ENCODE measurements at regions not wholly inside any gene's neighbourhood (a gene's known extent, or its start where the extent isn't known, plus 50 kb on each side); places are given as distances from the start of the nearest gene placed in this dataset.
"Not testable (repeated sequence)": the region's sequence is repeated elsewhere in the genome, so short reads cannot be mapped to it uniquely, and the experiment has no call there.

GRCh38 chr2:58494071-58494501, 253.0 kb upstream of the FANCL start:
- no peak for DNase-seq

- DNase-seq = no peak
These were observed 243.5 kb upstream of the FANCL start for GRCh38 chr2:58484629-58485028.

GRCh38 chr2:58484221-58484620, 243.1 kb upstream of the FANCL start:
- no peak for DNase-seq

- no peak for DNase-seq
These were observed 242.2 kb upstream of the FANCL start for GRCh38 chr2:58483307-58483706.

- no peak for DNase-seq
These were observed 240.5 kb upstream of the FANCL start for GRCh38 chr2:58481670-58482069.

GRCh38 chr2:58480141-58480540, 239.0 kb upstream of the FANCL start:
- DNase-seq = no peak

GRCh38 chr2:58479535-58480140, 238.5 kb upstream of the FANCL start:
- no peak for DNase-seq

- no peak for DNase-seq
These were observed 235.4 kb upstream of the FANCL start for GRCh38 chr2:58476556-58476955.

- DNase-seq = no peak
These were observed 234.6 kb upstream of the FANCL start for GRCh38 chr2:58475756-58476155.

GRCh38 chr2:58473165-58473564, 232.0 kb upstream of the FANCL start:
- DNase-seq = no peak

GRCh38 chr2:58466804-58467203, 225.7 kb upstream of the FANCL start:
- DNase-seq = no peak

GRCh38 chr2:58466021-58466420, 224.9 kb upstream of the FANCL start:
- not testable (repeated sequence) for DNase-seq

GRCh38 chr2:58460670-58461069, 219.5 kb upstream of the FANCL start:
- no peak for DNase-seq

GRCh38 chr2:58449286-58450010, 208.3 kb upstream of the FANCL start:
- no peak for DNase-seq

GRCh38 chr2:58448845-58449244, 207.7 kb upstream of the FANCL start:
- no peak for DNase-seq

GRCh38 chr2:58448065-58448507, 207.0 kb upstream of the FANCL start:
- no peak for DNase-seq

GRCh38 chr2:58447586-58447985, 206.5 kb upstream of the FANCL start:
- DNase-seq = no peak

GRCh38 chr2:58441643-58442042, 200.5 kb upstream of the FANCL start:
- no peak for DNase-seq

GRCh38 chr2:58436872-58437271, 195.7 kb upstream of the FANCL start:
- no peak for DNase-seq

- no peak for DNase-seq
These were observed 194.1 kb upstream of the FANCL start for GRCh38 chr2:58435246-58435645.

GRCh38 chr2:58434692-58435091, 193.6 kb upstream of the FANCL start:
- DNase-seq = no peak

GRCh38 chr2:58432491-58433170, 191.5 kb upstream of the FANCL start:
- DNase-seq = no peak

- no peak for DNase-seq
These were observed 188.1 kb upstream of the FANCL start for GRCh38 chr2:58429014-58429875.
